ENCODE measurements at regions not wholly inside any gene's neighbourhood (a gene's known extent, or its start where the extent isn't known, plus 50 kb on each side); places are given as distances from the start of the nearest gene placed in this dataset.

DNA sequence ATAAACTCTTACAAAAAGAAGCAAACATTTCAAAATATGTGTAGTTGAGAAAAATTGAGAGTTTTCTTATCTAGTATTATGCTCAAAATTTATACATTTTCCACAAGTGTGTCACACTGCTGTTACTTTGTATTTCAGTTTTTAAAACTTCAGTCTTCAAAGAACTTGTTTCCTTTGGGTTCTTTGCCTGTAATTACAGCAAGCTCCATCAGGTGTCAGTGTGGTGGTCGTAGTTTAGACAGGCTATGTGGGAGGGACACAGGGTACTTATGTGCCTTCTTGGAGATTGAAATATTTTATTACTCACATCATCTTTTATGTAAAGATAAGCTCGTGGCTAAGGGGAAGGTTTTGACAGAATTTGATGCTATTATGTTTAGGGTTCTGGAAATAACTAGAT, 360.5 kb downstream of the FGFR2 start:
- no peak for DNase-seq (ENCODE audit: low read depth)

DNA sequence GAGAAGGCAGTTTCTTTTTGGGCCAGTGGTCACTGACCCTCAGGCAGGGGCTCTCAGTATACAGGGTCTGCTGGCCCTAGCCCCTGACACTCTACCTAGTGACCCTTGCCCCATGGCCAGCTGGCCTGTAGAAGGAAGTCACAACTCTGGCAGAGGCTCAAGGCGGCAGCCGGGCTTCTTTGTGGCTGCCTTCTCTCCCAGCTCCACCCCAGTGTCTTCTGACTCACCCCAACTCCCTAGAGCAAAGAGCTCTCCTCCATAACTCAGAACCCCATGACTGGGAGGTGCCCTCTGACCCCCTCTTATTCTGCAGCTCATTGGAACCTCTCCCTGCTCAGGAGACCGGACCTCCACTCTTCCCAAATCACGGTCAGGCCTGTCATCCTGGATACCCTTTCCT, 358.2 kb downstream of the FGFR2 start:
- DNase-seq (ENCODE audit: low read depth): no peak

DNA sequence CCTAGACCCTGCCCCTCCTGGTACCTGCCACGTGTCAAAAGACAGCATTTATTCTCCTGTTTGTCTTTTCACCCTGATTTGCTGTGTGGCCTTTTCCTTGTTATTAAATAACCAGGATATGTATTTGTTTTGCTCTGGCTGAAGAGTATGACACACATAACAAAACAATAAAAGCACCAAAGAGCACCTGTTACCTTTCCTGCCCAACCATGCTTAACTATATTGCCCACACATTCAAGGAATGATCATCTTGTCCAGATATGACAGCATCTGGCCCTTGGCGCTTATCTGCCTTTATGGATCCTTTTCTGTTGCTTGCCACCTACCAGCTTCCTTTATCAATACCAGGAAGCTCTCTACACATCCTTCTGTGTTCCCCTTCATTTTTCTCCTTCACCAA, 357.7 kb downstream of the FGFR2 start:
- no peak for DNase-seq (ENCODE audit: low read depth)

DNA sequence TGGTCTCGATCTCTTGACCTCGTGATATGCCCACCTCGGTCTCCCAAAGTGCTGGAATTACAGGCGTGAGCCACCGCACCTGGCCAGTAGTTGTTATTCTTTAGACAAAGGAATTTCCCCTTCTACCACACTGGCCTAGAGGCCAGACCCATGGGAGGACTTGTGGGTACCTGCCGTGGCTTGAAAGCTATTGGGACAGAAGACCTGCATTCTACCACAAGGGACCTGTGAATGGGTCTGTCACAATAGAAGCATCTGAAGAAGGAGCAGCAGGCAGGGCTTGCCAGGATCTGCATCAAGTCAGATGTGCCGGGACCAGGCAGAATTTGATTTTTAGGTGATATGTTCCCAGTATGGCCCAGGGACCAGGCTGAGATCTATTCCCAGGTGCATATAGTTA, 356.9 kb downstream of the FGFR2 start:
- DNase-seq (ENCODE audit: low read depth): no peak

GRCh38 chr10:121242741-121243608, 355.3 kb downstream of the FGFR2 start:
- DNase-seq (ENCODE audit: low read depth): no peak

- no peak for DNase-seq (ENCODE audit: low read depth)
Observed at GRCh38 chr10:121243609-121244241, 354.5 kb downstream of the FGFR2 start.

GRCh38 chr10:121244818-121245217, 353.4 kb downstream of the FGFR2 start:
- no peak for DNase-seq (ENCODE audit: low read depth)

DNA sequence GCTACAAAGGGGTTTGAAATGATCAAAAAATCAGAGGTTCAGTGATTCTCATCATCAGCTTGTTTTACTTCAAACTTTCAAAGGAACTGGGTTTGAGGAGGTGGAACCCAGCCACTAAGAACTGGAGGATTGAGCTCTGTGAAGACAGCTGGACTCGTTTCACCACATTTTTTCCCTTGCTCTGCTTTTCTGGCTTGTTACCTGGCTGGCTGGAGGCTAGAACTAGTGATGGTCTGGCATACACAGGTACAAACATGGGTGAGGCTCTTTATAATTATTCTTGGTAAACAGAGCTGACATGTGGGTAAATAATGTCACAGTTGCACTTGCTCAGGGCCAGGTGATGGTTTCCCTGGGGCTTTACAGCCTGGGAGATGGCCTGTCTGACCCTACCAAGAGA, 352.5 kb downstream of the FGFR2 start:
- no peak for DNase-seq (ENCODE audit: low read depth)

- DNase-seq (ENCODE audit: low read depth): no peak
Observed at GRCh38 chr10:121248266-121248665, 350.0 kb downstream of the FGFR2 start.

GRCh38 chr10:121250995-121251764, 347.1 kb downstream of the FGFR2 start:
- DNase-seq (ENCODE audit: low read depth): no peak

- no peak for DNase-seq (ENCODE audit: low read depth)
Observed at GRCh38 chr10:121252756-121253155, 345.5 kb downstream of the FGFR2 start.

- DNase-seq (ENCODE audit: low read depth): no peak
Observed at GRCh38 chr10:121260377-121260776, 337.9 kb downstream of the FGFR2 start.

DNA sequence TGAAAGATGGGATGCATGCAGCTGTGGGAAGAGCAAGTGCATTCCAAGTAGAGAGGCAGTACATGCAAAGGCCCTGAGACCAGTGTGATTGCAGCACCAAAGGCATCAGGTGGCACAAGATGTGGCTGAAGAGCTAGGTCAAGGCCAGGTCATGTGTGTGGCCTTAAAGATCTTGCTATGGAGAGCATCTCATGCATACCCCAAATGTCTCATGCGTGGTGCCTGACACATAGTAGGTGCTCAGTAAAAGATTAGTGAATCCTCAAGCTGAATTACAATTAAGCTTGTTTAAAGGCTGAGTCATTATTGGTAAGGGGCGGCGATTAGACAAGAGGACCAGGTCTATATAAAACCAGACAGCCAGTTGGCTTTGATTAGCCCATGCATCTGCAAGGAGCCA, 336.6 kb downstream of the FGFR2 start:
- no peak for DNase-seq (ENCODE audit: low read depth)

DNA sequence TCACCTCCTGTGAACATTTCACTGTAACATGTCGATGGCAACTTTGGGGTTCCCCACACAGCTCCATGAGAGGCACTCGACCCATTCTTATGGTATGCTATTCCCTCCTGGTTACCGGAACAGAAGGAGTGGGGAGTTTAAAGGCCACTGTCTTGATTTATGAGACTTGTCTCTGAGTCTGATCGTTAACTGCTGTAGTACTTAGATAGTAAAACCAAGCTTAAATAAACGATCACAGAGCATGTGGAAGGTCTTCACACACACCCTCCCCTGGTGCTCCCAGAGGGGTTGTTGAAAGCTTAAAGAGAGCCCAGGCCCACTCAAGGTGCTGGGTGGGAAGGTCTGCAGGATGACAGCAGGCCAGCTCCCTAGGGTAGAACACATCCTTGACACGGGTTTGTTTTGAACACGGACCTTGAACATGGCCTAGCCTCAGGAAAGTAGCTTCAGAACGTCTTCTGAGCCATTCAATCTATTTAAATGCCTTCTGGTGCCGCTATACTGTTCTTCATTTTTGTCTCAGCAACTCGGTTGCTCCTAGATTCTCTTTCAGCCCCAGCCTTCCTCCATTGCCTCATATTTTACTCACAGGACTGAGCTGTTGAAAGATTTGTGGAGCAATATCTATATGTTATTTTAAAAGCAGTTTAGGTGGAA, 335.3 kb downstream of the FGFR2 start:
- no peak for DNase-seq (ENCODE audit: low read depth)

DNA sequence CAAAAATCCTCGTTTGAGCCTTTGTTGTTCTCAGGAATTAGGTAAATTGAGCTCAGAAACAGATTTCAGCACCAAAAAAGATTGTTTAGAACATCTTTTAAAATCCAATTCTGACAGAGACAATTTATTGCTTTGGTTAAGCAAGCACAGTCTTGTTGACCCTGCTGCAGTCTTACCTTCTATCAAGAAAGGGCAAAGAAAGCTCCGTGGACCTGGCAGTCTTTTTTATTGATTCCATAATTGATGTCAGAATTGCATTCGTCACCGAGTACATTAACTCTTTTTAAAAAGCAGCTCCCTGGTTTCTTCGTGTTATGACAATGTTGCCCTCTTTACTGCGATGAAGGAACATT, 334.8 kb downstream of the FGFR2 start:
- no peak for DNase-seq (ENCODE audit: low read depth)

GRCh38 chr10:121265360-121266123, 332.7 kb downstream of the FGFR2 start:
- DNase-seq (ENCODE audit: low read depth): no peak

DNA sequence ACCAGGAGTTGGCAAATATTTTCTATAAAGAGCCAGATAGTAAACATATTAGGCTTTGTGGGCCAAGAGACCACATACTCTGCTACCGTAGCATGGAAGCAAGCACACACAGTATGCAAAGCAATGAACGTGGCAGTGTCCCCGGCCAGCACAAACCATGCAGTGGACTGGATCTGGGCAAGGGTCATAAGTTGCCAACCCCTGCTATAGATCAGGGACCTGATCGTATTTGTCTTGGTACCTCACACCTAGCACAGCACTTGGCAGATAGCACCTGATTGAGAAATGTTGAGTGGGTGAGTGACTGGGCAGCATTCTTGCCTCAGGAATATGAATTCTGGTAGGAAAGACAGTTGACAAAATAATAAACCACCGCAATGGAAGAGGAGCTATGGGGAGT, 331.9 kb downstream of the FGFR2 start:
- no peak for DNase-seq (ENCODE audit: low read depth)

GRCh38 chr10:121267236-121268003, 330.8 kb downstream of the FGFR2 start:
- DNase-seq (ENCODE audit: low read depth): no peak

DNA sequence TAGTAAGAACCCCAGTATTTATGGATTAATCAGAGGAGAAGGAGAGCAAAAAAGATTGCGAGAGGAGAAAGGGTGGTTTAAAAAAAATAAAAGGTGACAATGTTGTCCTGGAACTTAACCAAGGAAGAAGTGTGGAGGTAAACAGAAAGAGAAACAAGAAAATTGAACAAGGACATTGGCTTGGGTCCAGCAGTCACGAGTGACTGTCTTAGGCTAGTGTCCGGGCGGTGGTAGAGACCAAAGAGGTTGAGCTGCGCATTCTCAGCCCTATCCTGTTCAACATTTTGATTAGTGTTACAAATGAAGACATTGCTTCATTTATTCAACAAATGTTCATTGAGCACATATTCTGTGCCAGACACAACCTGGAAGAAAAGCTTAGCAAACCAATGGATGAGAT, 329.9 kb downstream of the FGFR2 start:
- no peak for DNase-seq (ENCODE audit: low read depth)

- DNase-seq (ENCODE audit: low read depth): no peak
Observed at GRCh38 chr10:121268863-121269432, 329.3 kb downstream of the FGFR2 start.

DNA sequence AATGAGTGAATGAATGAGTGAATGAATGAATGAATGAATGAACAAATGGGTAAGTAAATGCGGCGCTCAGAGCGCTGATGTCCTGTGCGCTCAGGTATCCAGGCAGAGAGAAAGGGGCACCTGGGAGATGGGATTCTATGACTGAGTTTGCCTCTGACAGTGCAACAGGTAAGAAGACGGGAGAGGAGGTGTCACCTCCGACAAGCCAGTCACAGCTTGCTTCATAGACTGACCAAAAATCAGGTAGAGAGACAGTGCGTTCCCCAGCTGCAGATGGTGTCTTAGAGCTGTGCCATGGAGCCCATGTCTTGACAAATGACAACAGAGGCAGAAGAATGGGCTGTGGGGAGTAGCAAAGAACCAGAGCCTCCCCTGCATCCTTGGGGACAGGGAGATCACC, 327.3 kb downstream of the FGFR2 start:
- DNase-seq (ENCODE audit: low read depth): no peak

Measured in EH (cell line).